NCI-H82 treated with DMSO at 0.1 percent for 48 hours (cell line): ENCODE measurements at regions not wholly inside any gene's neighbourhood (a gene's known extent, or its start where the extent isn't known, plus 50 kb on each side); places are given as distances from the start of the nearest gene placed in this dataset.
A peak's percentile ranks its signal among the peaks of the same experiment; 100 is the strongest.

Experiments
- DNase-seq: peaks from one replicate; lab custom pipeline; 2025; ENCODE audit not compliant: unreplicated experiment; lab: John Stamatoyannopoulos, UW

- no peak for DNase-seq
Observed at GRCh38 chr15:88383354-88383753, 83.8 kb downstream of the MRPL46 start.

GRCh38 chr15:88382482-88382983 is 84.7 kb downstream of the MRPL46 start:
- DNase-seq: no peak

- DNase-seq: no peak
Observed at GRCh38 chr15:88378188-88378637, 89.0 kb downstream of the MRPL46 start.

- DNase-seq: no peak
Observed at GRCh38 chr15:88377509-88377908, 89.7 kb downstream of the MRPL46 start.

GRCh38 chr15:88376574-88377174 is 90.5 kb downstream of the MRPL46 start:
- DNase-seq: no peak

- DNase-seq: no peak
Observed at GRCh38 chr15:88375234-88375927, 91.8 kb downstream of the MRPL46 start.

- DNase-seq: no peak
Observed at GRCh38 chr15:88365124-88365523, 102.1 kb downstream of the MRPL46 start.

GRCh38 chr15:88348579-88349230 is 92.2 kb upstream of the NTRK3 start:
- no peak for DNase-seq

- DNase-seq: no peak
Observed at GRCh38 chr15:88345962-88346361, 89.4 kb upstream of the NTRK3 start.

GRCh38 chr15:88344786-88345185 is 88.2 kb upstream of the NTRK3 start:
- no peak for DNase-seq

- DNase-seq: peak; percentile 54
Observed at GRCh38 chr15:88342666-88343065, 86.1 kb upstream of the NTRK3 start.

- no peak for DNase-seq
Observed at GRCh38 chr15:88341653-88342052, 85.1 kb upstream of the NTRK3 start.

GRCh38 chr15:88341006-88341405 is 84.5 kb upstream of the NTRK3 start:
- no peak for DNase-seq

- no peak for DNase-seq
Observed at GRCh38 chr15:88337993-88338392, 81.5 kb upstream of the NTRK3 start.

- DNase-seq: no peak
Observed at GRCh38 chr15:88335074-88335473, 78.5 kb upstream of the NTRK3 start.

GRCh38 chr15:88334436-88334835 is 77.9 kb upstream of the NTRK3 start:
- no peak for DNase-seq

GRCh38 chr15:88331291-88331690 is 74.8 kb upstream of the NTRK3 start:
- DNase-seq: peak; percentile 2

- DNase-seq: no peak
Observed at GRCh38 chr15:88326924-88327323, 70.4 kb upstream of the NTRK3 start.

- no peak for DNase-seq
Observed at GRCh38 chr15:88324741-88325065, 68.2 kb upstream of the NTRK3 start.

- no peak for DNase-seq
Observed at GRCh38 chr15:88323976-88324740, 67.6 kb upstream of the NTRK3 start.

- DNase-seq: no peak
Observed at GRCh38 chr15:88323468-88323867, 66.9 kb upstream of the NTRK3 start.

- DNase-seq: no peak
Observed at GRCh38 chr15:88322461-88322860, 65.9 kb upstream of the NTRK3 start.
